ENCODE measurements at regions not wholly inside any gene's neighbourhood (a gene's known extent, or its start where the extent isn't known, plus 50 kb on each side); places are given as distances from the start of the nearest gene placed in this dataset.
"Not testable (repeated sequence)": the region's sequence is repeated elsewhere in the genome, so short reads cannot be mapped to it uniquely, and the experiment has no call there.

- TF ChIP-seq POLR2A, CTCF (IDR thresholded peaks at IDR 0.05): not testable (repeated sequence)
Measured at GRCh38 chr6:57876659-57877058, 559.2 kb downstream of the PRIM2 start.

Data from heart left ventricle (tissue), 13 donors.